ENCODE measurements at regions not wholly inside any gene's neighbourhood (a gene's known extent, or its start where the extent isn't known, plus 50 kb on each side); places are given as distances from the start of the nearest gene placed in this dataset.
A peak's percentile ranks its signal among the peaks of the same experiment; 100 is the strongest.

- no peak overlapping the region for H3K4me3 ChIP-seq (ENCODE audit: low read depth, low read length)
- DNase-seq (ENCODE audit: low read depth): no peak
- TF ChIP-seq, protein P1, sequence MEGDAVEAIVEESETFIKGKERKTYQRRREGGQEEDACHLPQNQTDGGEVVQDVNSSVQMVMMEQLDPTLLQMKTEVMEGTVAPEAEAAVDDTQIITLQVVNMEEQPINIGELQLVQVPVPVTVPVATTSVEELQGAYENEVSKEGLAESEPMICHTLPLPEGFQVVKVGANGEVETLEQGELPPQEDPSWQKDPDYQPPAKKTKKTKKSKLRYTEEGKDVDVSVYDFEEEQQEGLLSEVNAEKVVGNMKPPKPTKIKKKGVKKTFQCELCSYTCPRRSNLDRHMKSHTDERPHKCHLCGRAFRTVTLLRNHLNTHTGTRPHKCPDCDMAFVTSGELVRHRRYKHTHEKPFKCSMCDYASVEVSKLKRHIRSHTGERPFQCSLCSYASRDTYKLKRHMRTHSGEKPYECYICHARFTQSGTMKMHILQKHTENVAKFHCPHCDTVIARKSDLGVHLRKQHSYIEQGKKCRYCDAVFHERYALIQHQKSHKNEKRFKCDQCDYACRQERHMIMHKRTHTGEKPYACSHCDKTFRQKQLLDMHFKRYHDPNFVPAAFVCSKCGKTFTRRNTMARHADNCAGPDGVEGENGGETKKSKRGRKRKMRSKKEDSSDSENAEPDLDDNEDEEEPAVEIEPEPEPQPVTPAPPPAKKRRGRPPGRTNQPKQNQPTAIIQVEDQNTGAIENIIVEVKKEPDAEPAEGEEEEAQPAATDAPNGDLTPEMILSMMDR (IDR thresholded peaks at IDR 0.05; ENCODE audit: control insufficient read depth, extremely low read depth, insufficient read depth): no peak
Observed at GRCh38 chr22:49637255-49637760, 190.4 kb downstream of the BRD1 start.

DNA sequence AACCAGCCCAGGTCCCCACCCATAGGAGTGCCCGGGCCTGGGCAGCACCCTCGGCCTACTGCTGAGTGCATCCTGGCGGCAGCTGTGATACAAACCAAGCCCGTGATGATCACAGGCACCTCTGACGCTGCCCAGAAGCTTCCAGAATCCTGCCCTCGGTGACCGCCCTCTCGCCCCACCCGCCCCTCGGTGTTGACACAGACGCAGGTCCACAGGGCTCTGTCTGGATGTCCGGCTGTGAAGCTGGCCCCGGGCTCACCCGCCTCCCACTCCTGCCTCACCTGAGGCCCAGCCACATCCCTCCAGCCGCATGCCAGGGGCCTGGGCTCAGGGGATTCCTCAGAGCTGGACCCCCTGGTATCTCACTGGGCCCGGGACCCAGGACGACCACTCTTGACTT lies 191.0 kb downstream of the BRD1 start:
- DNase-seq (ENCODE audit: low read depth): no peak
- H3K4me3 ChIP-seq (ENCODE audit: low read depth, low read length): no peak overlapping the region
- TF ChIP-seq, protein P1 (IDR thresholded peaks at IDR 0.05; ENCODE audit: control insufficient read depth, extremely low read depth, insufficient read depth): no peak

GRCh38 chr22:49636214-49636613 lies 191.5 kb downstream of the BRD1 start:
- TF ChIP-seq, protein P1 (IDR thresholded peaks at IDR 0.05; ENCODE audit: control insufficient read depth, extremely low read depth, insufficient read depth): no peak
- no peak overlapping the region for H3K4me3 ChIP-seq (ENCODE audit: low read depth, low read length)
- DNase-seq (ENCODE audit: low read depth): no peak

DNA sequence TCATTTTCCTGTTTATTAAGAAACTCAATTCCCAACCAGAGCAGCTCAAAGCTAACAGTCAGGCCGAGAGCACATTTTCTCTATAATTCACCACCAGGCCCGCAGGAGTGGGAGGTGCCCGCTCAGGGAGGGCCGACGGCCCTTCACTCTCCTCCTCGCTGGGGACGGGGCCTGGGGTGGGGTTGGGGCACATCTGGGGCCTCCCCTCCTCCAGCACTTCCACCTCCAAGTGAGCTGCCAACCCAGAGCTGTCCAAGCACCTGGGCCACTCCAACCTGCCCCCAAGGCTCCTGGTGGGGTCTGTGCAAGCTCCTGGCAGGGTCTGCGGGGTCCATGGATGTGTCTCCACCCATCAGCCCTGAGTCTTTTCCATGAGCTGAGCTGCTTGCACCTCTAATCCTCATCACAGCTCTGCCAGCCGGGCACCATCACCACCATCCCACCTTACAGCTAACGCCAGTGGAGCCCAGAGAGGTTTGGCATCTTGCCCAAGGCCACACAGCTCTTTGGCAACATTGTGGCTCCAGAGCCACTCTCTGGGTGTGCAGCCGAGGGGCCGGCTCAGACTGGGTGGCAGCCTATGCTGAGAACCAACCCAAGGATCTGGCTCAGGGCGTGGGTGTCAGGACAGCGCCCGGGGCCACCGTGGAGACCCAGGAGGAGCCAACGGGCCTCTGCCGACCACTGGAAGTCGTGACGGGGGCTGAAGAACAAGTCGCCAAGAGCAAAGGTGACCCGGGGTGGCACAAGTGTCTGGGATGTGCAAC lies 193.5 kb downstream of the BRD1 start:
- H3K4me3 ChIP-seq (ENCODE audit: low read depth, low read length): no peak overlapping the region
- no peak for DNase-seq (ENCODE audit: low read depth)
- TF ChIP-seq, protein P1 (IDR thresholded peaks at IDR 0.05; ENCODE audit: control insufficient read depth, extremely low read depth, insufficient read depth): no peak

- TF ChIP-seq, protein P1 (IDR thresholded peaks at IDR 0.05; ENCODE audit: control insufficient read depth, extremely low read depth, insufficient read depth): no peak
- H3K4me3 ChIP-seq (ENCODE audit: low read depth, low read length): no peak overlapping the region
- no peak for DNase-seq (ENCODE audit: low read depth)
Observed at GRCh38 chr22:49633010-49633324, 194.7 kb downstream of the BRD1 start.

- TF ChIP-seq, protein P1 (IDR thresholded peaks at IDR 0.05; ENCODE audit: control insufficient read depth, extremely low read depth, insufficient read depth): peak; percentile 89
- peak overlapping the region; percentile 21 for H3K4me3 ChIP-seq (ENCODE audit: low read depth, low read length)
- no peak for DNase-seq (ENCODE audit: low read depth)
Observed at GRCh38 chr22:49632199-49633009, 195.3 kb downstream of the BRD1 start.
